ENCODE measurements at regions not wholly inside any gene's neighbourhood (a gene's known extent, or its start where the extent isn't known, plus 50 kb on each side); places are given as distances from the start of the nearest gene placed in this dataset.

- no peak overlapping the region for H3K4me3 Mint-ChIP-seq
These were observed 81.6 kb upstream of the SYT6 start for GRCh38 chr1:114235281-114235680.

GRCh38 chr1:114234408-114235124, 80.9 kb upstream of the SYT6 start:
- Mint-ChIP-seq H3K4me3 (no peak overlapping the region), H3K9me3 (no peaks in the 10 kb centered on the region), H3K36me3 (ENCODE audit: low read depth) (no peaks in the 10 kb centered on the region), H3K27me3 (ENCODE audit: low read depth) (no peaks in the 10 kb centered on the region), H3K27ac (ENCODE audit: unreplicated experiment) (no peak overlapping the region), H3K4me1 (no peaks in the 10 kb centered on the region)
- no peak for TF ChIP-seq CTCF (conservative IDR thresholded peaks at IDR 0.05)
- DNase-seq (ENCODE audit: low read depth, low spot score), result no peak

More at GRCh38 chr1:114235281-114235680, 81.6 kb upstream of the SYT6 start:
- no peak for TF ChIP-seq CTCF (conservative IDR thresholded peaks at IDR 0.05)
- Mint-ChIP-seq H3K4me1 (no peaks in the 10 kb centered on the region), H3K9me3 (no peaks in the 10 kb centered on the region), H3K27me3 (ENCODE audit: low read depth) (no peaks in the 10 kb centered on the region), H3K27ac (ENCODE audit: unreplicated experiment) (no peak overlapping the region), H3K36me3 (ENCODE audit: low read depth) (no peaks in the 10 kb centered on the region)
- no peak for DNase-seq (ENCODE audit: low read depth, low spot score)

- no peaks in the 10 kb centered on the region for H3K9me3 Mint-ChIP-seq
- H3K36me3 Mint-ChIP-seq (ENCODE audit: low read depth), result no peaks in the 10 kb centered on the region
- TF ChIP-seq CTCF (conservative IDR thresholded peaks at IDR 0.05), result no peak
- no peaks in the 10 kb centered on the region for H3K27me3 Mint-ChIP-seq (ENCODE audit: low read depth)
- no peak overlapping the region for H3K4me3 Mint-ChIP-seq
- no peak for DNase-seq (ENCODE audit: low read depth, low spot score)
- H3K27ac Mint-ChIP-seq (ENCODE audit: unreplicated experiment), result no peak overlapping the region
- no peaks in the 10 kb centered on the region for H3K4me1 Mint-ChIP-seq
These were observed 79.0 kb upstream of the SYT6 start for GRCh38 chr1:114232691-114233090.

GRCh38 chr1:114231301-114231700, 77.6 kb upstream of the SYT6 start:
- no peaks in the 10 kb centered on the region for H3K9me3 Mint-ChIP-seq
- no peak overlapping the region for H3K27ac Mint-ChIP-seq (ENCODE audit: unreplicated experiment)
- H3K36me3 Mint-ChIP-seq (ENCODE audit: low read depth), result no peaks in the 10 kb centered on the region
- no peak overlapping the region for H3K4me3 Mint-ChIP-seq
- H3K27me3 Mint-ChIP-seq (ENCODE audit: low read depth), result no peaks in the 10 kb centered on the region
- no peak for DNase-seq (ENCODE audit: low read depth, low spot score)
- H3K4me1 Mint-ChIP-seq, result no peaks in the 10 kb centered on the region
- no peak for TF ChIP-seq CTCF (conservative IDR thresholded peaks at IDR 0.05)

- Mint-ChIP-seq H3K27me3 (ENCODE audit: low read depth) (no peaks in the 10 kb centered on the region), H3K4me1 (no peaks in the 10 kb centered on the region), H3K9me3 (no peaks in the 10 kb centered on the region), H3K36me3 (ENCODE audit: low read depth) (no peaks in the 10 kb centered on the region), H3K27ac (ENCODE audit: unreplicated experiment) (no peak overlapping the region), H3K4me3 (no peak overlapping the region)
- TF ChIP-seq CTCF (conservative IDR thresholded peaks at IDR 0.05), result no peak
- no peak for DNase-seq (ENCODE audit: low read depth, low spot score)
These were observed 75.7 kb upstream of the SYT6 start for GRCh38 chr1:114229368-114229767.

All from neural crest cell (in vitro differentiated cells).